Muscle of back (tissue), 3 donors: ENCODE measurements at regions not wholly inside any gene's neighbourhood (a gene's known extent, or its start where the extent isn't known, plus 50 kb on each side); places are given as distances from the start of the nearest gene placed in this dataset.

Experiments
- DNase-seq, 3 donors: peaks; one replicate each; pipeline versions ENCODE4 v3.0.0 to v3.0.0-alpha.2; 2013

DNA sequence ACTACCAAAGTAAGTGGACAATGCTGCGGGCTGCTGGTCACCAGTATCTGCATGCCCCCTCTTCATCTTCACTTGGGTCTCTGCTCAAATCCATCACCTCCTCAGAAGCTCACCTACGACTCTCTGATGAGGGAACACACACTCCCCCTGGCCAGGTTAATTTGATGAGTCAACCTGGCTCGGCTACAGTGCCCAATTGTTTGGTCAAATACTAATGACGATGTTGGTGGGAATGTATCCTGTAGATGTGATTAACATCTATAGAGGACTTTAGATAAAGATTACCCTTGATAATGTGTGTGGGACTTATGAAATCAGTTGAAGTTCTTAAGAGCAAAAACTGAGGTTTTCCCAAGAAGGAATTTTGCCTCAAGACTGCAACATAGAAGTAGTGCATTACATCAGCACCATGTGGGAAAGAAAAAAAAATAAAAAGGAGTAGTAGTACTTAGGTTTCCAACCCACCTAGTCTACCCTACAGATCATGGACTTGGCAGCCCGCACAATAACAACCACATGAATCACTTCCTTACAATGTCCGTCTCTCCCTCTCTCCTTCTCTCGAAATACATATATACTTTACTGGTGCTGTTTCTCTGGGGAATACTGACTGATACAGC, 467.3 kb downstream of the DNAH5 start:
- peak in 1 of 3 donors; percentile 69 for DNase-seq

GRCh38 chr5:13472842-13473241, 471.6 kb downstream of the DNAH5 start:
- DNase-seq, result no peak

GRCh38 chr5:13470975-13471374, 473.5 kb downstream of the DNAH5 start:
- DNase-seq, result no peak

DNA sequence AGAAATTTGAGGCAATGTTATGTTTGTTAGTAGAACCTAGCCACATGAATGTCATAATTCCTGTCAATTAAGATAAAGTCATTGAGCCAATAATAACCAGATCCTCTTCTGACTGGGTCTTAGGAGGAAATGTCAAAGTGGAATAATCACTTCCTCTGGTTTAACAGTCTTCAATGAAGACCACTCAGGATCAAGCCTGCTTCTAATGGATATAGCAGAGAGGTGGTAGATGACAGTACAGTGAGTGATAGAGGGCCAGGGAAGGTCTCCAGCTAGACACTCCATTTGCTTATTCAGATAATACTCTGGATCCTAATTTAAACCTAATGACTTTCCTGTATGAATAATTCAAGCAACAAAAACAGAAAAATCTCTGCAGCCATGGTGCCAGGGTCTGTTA, 474.2 kb downstream of the DNAH5 start:
- no peak for DNase-seq

DNA sequence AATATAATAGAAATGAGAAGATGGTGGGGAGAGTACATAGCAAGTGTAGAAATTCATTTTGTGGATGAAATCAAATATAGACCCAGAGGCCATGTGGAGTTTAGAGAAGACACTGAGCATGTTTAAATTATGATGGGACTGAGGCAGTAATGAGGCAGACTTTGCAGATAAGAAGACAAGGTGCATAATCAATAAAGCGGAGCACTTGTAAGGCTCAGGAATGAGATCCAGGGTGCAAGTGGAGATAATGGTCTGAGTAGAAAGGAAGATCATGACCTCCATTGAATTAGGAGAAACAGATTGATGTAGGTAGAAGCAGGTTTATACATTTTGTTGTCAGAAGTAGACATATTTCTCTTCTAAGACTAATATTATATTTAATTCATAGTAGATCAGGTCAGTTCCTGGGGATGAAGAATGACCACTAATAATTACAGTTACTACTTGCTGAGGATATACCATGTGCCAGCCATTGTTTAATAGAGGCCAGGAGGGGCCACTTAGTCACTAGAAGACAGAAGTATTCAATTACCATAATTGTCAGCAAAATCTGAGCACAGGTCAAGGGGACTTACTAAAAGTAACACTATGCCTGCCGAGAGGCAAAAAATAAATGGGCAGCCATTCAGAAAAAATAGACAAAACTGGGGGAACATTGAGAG, 479.8 kb downstream of the DNAH5 start:
- no peak for DNase-seq

- no peak for DNase-seq
Measured at GRCh38 chr5:13460587-13460986, 483.9 kb downstream of the DNAH5 start.

DNA sequence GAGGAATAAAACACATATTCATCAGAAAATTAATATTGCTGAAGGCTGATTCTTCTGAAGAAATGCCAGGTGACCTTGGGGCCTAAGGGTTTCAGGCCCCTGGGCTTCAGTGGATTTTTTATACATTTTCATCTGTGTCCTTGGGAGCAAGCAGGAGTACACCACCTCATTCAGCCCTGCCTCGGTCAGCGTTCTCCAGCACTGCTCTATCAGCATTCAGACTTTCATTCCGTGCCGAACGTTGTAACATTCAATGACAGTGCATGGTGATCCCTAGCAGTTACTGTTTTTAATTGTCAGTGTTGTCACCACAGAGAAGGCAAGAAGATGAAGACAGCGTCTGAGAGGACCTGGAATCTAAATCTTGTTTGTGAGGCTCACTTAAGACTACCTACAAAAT, 490.4 kb downstream of the DNAH5 start:
- no peak for DNase-seq

DNA sequence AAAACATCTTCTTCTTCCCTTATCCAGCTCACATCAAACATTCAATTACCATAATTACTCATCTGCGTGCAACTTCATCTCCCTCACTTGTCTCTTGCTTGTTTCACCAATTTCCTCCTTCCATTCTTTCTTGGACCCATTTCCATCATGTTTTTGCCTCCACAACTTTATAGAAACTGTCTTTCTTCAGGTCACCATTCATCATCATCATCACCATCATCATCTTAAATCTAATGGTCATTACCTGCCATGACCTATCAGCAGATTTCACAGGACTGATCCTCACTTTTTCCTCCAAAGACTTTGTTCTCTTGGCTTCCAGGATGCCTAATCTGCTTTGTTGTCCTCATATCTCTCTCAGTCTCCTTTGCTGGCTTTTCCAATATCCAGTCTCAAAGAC, 495.6 kb downstream of the DNAH5 start:
- no peak for DNase-seq

DNA sequence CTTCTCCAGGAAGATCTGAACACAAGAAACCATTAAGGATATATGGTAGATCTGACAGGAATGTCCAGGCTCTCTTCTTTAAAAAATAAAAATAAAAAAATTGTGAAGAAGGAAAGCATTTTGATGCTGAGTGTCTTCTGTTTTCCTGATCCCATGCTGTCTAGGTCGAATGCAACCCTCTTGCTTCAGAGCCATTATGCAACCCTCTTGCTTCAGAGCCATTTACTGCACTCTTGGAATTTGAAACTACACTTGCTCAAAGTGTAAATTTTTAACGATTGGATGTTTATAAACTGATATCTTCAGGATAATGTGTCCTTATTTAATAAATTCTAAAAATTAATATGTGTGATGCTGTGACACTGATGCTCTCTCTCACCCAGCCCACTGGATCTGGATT, 505.1 kb downstream of the DNAH5 start:
- no peak for DNase-seq

DNA sequence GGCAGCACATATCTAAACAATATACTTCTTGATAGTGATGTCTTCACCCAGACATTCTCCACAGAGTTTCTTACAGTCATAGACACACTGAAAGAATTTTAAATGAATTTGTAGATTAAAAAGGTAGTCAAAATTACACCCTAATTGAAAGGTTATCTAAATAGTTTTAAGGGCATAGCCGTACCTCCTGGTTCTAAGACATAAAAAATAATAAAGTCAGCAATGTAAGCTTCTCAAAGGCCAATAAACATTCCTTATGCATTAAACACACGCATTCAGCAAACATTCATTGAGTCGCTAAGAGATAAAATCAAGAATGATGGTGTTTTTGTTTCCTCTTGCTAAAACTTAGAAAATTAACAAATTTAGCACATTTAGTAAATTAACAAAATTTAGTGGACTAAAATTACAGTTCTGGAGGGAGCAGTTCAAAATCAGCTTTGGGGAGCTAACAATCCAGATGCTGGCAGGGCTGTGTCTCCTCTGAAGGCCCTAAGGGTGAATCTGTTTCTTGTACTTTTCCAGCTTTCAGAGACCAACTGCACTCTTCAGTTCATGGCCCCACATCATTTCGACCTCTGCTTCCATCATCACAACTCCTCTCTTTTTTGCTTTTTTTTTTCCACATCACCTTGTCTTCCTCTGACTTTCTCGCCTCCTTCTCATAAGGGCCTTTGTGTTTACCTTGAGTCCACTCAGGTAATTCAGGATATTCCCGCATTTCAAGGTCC, 516.5 kb downstream of the DNAH5 start:
- no peak for DNase-seq

DNA sequence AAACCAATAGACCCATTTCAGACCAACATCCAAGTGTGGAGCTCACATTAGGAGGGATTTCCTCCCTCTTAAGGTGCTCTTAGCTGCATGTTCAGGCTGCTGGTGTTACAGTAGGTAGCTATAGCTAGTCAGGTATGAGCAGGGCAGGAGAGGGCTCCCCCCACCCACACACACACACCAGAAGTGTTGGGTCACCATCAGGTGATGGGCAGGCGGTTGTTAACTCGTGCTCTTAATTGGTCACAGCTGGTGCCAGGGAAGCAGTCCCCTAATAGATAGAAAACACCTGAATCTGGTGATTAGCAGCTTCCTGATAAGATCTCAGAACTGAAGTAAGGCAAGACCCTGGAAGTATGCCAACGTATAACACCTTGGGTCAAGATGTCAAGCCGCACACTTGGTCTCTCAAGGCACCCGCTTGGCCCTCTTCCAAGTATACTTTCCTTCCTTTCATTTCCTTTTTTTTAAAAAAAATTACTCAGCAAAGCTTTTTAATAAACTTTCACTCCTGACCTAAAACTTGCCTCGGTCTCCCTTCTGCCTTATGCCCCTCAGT, 532.4 kb downstream of the DNAH5 start:
- DNase-seq, result no peak

DNA sequence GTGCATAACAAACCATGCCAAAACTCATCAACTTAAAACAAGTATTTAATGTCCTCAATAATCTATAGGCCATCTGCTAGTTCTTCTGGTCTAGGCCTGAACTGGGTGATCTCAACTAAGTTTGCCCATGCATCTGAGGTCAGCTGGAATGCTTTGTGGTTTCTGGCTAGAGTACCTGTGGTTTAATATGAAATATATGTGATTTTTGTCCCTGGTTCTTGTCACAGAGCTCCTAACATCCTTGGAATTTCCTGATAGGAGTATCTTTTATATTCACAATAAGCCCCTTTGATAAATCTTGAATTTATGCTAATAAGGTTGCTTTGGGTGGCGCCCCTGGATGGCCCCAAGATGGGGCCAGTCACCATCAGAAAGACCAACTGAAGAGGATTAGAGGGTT, 535.9 kb downstream of the DNAH5 start:
- no peak for DNase-seq

GRCh38 chr5:13403351-13403750, 541.1 kb downstream of the DNAH5 start:
- DNase-seq, result peak in 1 of 3 donors; percentile 2

- DNase-seq, result no peak
Measured at GRCh38 chr5:13385066-13385465, 559.4 kb downstream of the DNAH5 start.

DNA sequence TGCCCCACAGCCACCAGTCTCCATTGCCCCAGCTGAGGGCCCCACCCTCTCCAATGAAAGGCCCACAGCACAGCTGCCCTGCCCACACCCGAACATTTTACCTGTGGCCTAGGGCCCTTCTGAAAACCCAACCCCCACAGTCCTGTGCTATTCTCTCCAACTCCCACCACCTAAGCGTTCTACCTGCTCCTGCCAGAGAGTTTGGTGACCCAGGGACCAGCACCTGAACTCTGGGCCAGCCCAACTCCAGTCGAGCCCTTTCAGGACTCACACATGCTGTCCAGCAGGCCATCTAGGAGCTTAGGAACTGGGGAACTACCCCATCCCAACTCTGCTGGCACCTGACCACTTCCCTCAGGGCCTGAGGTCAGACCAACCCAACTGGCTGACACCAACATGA, 562.3 kb downstream of the DNAH5 start:
- no peak for DNase-seq

- peak in 1 of 3 donors; percentile 3 for DNase-seq
Measured at GRCh38 chr5:13378091-13378490, 566.4 kb downstream of the DNAH5 start.

GRCh38 chr5:13359344-13359743, 585.1 kb downstream of the DNAH5 start:
- peak in 1 of 3 donors; percentile 18 for DNase-seq

DNA sequence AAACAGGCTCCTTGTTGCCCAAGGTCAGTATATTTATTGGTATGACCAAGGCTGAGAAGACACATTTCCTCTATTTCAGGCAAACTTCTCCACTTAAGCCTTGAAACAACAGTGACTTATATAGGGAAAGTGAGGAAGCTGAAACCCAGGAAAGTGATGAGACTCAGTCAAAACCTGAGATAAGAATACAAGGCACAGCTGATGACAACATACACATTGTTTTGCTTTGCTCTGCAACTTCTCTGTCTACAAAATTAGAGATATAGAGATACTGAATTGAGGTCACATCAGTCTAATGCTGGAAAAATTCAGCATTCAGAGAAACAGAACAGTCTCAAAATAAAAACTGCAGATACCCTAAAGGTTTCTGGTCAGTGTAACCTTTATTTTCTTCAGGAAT, 586.1 kb downstream of the DNAH5 start:
- DNase-seq, result no peak

DNA sequence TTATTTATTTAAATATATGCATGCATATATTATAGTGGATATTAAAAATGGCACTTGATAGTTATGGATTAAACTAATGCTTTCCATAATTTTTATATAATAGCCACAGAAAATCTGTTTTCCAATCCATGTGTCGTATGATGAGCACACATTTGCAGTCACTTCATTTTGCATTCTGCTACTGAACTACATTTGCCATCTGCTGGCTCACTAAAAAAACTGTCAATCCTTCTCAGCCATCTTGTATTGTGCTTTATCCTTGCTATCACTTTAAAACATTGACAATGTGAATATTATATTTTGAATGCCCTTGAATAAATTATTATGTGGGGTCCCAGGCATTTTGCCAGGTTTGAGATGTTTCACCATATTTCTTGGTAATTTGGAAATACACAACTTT, 586.6 kb downstream of the DNAH5 start:
- no peak for DNase-seq

- no peak for DNase-seq
Measured at GRCh38 chr5:13356226-13356625, 588.3 kb downstream of the DNAH5 start.

DNA sequence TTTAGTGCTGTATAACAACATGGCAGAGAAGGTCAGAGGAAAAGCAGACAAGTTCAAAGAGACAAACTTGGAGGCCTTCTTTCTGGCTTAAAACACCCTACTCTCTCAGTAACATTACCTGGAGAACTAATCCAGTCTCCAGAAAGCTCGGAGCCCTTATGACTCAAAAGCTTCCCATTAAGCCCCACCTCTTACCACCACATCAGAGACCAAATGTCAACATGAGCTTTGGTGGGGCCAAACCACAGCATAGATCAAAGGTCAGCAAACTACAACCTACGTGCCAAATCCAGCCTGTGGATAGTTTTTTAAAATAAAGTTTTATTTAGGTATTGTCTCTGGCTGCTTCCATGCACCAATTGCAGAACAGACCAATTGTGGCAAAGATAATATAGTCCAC, 589.9 kb downstream of the DNAH5 start:
- no peak for DNase-seq

DNA sequence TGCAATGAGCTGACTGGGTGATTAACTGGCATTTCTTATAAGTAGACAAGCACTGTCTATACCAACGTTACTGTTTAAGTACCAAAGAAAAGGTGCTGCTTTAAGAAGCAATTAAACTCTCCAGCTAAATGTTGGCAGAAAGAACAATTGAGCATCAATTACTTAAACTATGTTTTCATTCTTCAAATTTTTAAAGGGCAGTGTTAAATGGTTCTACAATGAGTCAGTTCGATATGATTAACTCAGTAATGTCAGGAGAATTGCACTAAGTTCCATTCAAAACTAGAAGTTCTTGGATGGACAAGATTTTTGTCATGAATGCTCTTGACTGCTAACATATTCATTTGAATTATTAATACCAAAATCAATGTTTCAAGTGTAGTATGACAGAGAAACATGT, 593.7 kb downstream of the DNAH5 start:
- no peak for DNase-seq

- no peak for DNase-seq
Measured at GRCh38 chr5:13348568-13348967, 595.9 kb downstream of the DNAH5 start.
